HG03460 (cell line): ENCODE measurements at regions not wholly inside any gene's neighbourhood (a gene's known extent, or its start where the extent isn't known, plus 50 kb on each side); places are given as distances from the start of the nearest gene placed in this dataset.

Experiments used
- ATAC-seq: cut with Tn5 transposase; IDR thresholded peaks from one replicate; pipeline ENCODE4 v1.9.1; 2021; ENCODE audit not compliant: unreplicated experiment

GRCh38 chr2:29974086-29974485 is 52.7 kb upstream of the ALK start:
- no peak for ATAC-seq

GRCh38 chr2:29977284-29977683 is 55.9 kb upstream of the ALK start:
- no peak for ATAC-seq

- ATAC-seq = no peak
These were observed 60.0 kb upstream of the ALK start for GRCh38 chr2:29981402-29981801.

- no peak for ATAC-seq
These were observed 61.9 kb upstream of the ALK start for GRCh38 chr2:29983308-29983707.

GRCh38 chr2:29987146-29987545 is 65.8 kb upstream of the ALK start:
- no peak for ATAC-seq

GRCh38 chr2:29990129-29990528 is 68.7 kb upstream of the ALK start:
- ATAC-seq = no peak

- no peak for ATAC-seq
These were observed 69.7 kb upstream of the ALK start for GRCh38 chr2:29991086-29991485.

GRCh38 chr2:29995241-29995640 is 73.9 kb upstream of the ALK start:
- no peak for ATAC-seq

- no peak for ATAC-seq
These were observed 81.7 kb upstream of the ALK start for GRCh38 chr2:30003128-30003527.

GRCh38 chr2:30022444-30023071 is 101.2 kb upstream of the ALK start:
- peak; percentile 68 for ATAC-seq

- no peak for ATAC-seq
These were observed 102.9 kb upstream of the ALK start for GRCh38 chr2:30024281-30024680.

GRCh38 chr2:30026091-30027055 is 105.0 kb upstream of the ALK start:
- no peak for ATAC-seq

- ATAC-seq = no peak
These were observed 108.4 kb upstream of the ALK start for GRCh38 chr2:30029804-30030203.

- no peak for ATAC-seq
These were observed 109.0 kb upstream of the ALK start for GRCh38 chr2:30030361-30030760.

- ATAC-seq = no peak
These were observed 109.8 kb upstream of the ALK start for GRCh38 chr2:30031184-30031583.

GRCh38 chr2:30034052-30034775 is 112.6 kb upstream of the YPEL5 start:
- no peak for ATAC-seq

GRCh38 chr2:30037016-30037415 is 109.8 kb upstream of the YPEL5 start:
- no peak for ATAC-seq

- ATAC-seq = no peak
These were observed 108.4 kb upstream of the YPEL5 start for GRCh38 chr2:30038419-30038818.

- ATAC-seq = no peak
These were observed 107.7 kb upstream of the YPEL5 start for GRCh38 chr2:30039101-30039500.

GRCh38 chr2:30040147-30040546 is 106.7 kb upstream of the YPEL5 start:
- no peak for ATAC-seq

- ATAC-seq = no peak
These were observed 104.9 kb upstream of the YPEL5 start for GRCh38 chr2:30041884-30042283.

- no peak for ATAC-seq
These were observed 100.4 kb upstream of the YPEL5 start for GRCh38 chr2:30046396-30046795.
